HG03196 (cell line): ENCODE measurements at regions not wholly inside any gene's neighbourhood (a gene's known extent, or its start where the extent isn't known, plus 50 kb on each side); places are given as distances from the start of the nearest gene placed in this dataset.
"Not testable (repeated sequence)": the region's sequence is repeated elsewhere in the genome, so short reads cannot be mapped to it uniquely, and the experiment has no call there.

Experiments used
- ATAC-seq: cut with Tn5 transposase; IDR thresholded peaks from one replicate; pipeline ENCODE4 v1.9.1; 2021; ENCODE audit not compliant: unreplicated experiment

GRCh38 chr1:148432318-148432717 is 50.8 kb downstream of the PPIAL4G start:
- ATAC-seq, result not testable (repeated sequence)

- ATAC-seq, result not testable (repeated sequence)
Observed at GRCh38 chr1:148429856-148430255, 53.2 kb downstream of the PPIAL4G start.

DNA sequence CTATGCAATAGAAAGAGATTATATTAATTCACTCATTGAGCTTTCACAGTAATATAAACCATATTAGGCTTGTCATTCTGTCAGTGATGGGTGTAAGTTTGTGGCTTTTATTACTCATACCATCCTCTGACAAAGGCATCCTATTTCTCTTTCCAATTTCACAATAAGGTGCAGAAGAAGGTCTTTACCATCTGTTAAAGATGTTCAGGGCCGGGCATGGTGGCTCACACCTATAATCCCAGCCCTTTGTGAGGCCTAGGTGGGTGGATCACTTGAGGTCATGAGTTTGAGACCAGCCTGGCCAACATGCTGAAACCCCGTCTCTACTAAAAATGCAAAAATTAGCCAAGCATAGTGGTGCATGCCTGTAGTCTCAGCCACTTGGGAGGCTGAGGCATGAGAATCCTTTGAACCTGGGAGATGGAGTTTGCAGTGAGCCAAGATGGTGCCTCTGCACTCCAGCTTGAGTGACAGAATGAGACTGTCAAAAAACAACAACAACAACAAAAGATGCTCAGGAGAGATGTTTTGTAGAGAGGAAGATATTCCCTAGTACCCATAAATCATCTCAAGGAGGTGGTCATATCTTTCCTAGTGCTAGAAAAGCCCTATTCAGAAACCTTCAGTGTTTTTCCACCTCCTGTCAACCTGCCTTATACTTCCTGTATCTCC is 56.0 kb downstream of the PPIAL4G start:
- not testable (repeated sequence) for ATAC-seq

DNA sequence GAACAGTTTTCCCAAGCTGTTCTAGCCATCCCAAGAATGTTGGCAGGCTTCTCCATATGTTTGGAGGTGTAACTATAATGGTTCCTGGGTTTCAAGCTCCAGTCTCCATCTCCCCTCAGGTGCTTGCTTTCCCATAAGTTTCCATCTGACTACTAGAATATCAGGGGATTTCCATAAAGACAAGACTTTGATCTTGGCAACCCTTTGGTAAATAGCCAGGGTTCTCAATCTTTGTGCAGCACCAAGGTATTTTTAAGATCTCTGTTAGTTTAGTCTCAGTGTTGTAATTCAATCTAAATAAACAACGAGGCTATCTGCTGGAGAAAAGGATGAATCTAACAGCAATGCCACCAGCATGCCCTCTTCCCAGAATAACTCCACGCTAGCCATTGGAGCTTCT is 56.7 kb downstream of the PPIAL4G start:
- not testable (repeated sequence) for ATAC-seq

DNA sequence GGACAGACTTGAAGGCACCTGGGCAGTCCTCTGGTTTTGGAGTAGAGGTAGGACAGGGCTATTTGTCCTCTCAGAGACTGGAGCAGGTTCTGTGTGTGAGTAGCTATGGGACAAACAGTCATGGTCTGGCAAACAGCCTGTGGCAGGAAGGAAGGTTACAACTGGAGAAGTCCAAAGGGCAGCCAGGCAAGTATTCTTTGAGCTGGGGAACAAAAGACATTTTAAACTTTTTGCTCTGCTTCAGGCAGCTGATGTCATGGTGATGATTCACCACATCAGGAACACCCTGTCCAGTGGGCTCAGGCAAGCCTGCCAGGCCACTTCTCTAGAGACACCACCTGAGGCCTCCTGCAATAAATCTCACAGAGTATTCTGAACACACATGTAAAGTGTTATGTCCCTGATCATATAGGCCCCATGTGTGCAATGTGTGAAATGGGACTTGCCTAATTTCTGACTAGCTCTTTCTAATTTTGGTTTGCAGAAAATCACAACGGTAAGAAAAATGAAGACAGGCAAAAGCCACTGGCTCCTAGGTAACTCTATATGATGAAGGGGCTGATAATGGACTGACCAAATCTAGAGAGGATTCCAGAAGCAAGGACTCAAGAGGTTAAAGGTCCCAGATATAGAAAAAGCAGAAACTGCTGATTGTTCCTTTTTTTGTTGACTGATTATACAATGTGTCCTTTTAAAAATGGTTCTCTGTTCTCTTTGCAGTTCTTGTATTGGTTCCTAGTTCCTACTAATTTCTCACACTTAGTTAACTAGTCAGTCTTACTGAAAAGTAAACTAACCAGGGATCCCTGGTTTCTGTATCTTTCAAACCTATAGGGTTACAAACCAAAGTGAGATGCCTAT is 58.7 kb downstream of the PPIAL4G start:
- ATAC-seq, result not testable (repeated sequence)

DNA sequence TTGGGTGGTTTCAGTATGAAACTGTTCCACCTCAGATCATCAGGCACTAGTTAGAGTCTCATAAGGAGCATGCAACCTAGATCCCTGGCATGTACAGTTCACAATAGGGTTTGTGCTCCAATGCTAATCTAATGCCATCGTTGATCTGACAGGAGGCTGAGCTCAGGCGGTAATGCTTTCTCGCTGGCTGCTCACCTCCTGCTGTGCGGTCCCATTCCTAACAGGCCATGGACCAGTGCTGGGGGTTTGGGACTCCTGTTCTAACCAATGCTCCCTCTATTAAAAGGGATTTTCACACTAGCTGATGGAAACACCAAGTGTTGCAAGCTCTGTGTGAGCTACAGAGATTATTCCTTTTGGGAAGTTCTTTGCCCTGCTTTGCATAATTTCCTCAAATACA is 60.2 kb downstream of the PPIAL4G start:
- ATAC-seq, result not testable (repeated sequence)

DNA sequence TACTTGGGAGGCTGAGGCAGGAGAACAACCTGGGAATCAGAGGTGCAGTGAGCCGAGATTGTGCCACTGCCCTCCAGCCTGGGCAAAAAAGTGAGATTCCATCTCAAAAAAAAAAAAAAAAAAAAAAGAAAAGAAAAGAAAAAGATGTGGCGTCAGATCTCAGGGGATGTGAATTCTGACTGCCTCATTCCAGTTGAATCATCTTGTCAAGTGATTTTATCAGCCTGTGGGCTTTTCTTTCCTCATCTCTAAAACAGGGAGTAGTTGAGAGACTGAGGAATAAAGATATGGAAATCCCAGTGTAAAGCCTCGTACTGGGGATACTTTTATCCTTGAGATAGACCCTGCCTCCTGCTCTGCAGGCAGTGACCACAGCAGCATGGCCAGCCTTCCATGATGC is 65.9 kb downstream of the PPIAL4G start:
- not testable (repeated sequence) for ATAC-seq

DNA sequence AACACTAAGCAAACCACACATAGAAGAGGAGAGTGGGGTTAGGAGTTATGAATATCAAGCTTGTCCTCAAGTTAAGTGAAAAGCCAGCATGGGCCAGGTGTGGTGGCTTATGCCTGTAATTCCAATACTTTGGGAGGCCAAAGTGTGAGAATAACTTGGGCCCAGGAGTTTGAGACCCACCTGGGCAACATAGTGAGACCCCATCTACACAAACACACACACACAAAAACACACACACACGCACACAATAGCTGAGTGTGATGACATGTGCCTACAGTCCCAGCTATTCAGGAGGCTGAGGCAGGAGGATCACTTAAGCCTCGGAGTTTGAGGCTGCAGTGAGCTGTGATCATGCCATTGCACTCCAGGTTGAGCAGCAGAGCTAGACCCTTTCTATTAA is 69.7 kb downstream of the PPIAL4G start:
- not testable (repeated sequence) for ATAC-seq

GRCh38 chr1:148404786-148405568 is 78.1 kb downstream of the PPIAL4G start:
- ATAC-seq, result not testable (repeated sequence)

GRCh38 chr1:148403925-148404324 is 79.2 kb downstream of the PPIAL4G start:
- not testable (repeated sequence) for ATAC-seq

- ATAC-seq, result not testable (repeated sequence)
Observed at GRCh38 chr1:148403085-148403456, 80.0 kb downstream of the PPIAL4G start.

- peak; percentile 90 for ATAC-seq
Observed at GRCh38 chr1:148402152-148403084, 80.7 kb downstream of the PPIAL4G start.

DNA sequence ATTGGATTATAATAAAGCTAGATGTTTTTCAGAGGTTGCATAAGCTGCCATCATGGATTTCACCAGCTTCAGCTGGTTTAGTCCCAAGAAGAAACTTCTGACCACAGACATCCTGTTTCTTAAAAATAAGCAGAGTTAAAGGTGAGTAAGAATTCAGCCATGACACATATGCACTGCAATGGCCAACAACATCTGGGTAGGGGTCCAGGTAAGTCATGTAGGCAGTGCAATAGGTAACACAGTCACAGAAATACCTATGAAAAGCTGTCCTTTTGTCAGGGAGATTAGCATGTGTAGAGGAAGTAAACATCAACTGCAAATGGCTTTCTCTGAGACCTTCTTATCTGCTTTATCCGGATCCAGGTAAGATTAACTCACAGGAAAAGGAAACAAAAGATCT is 85.6 kb downstream of the PPIAL4G start:
- not testable (repeated sequence) for ATAC-seq

- ATAC-seq, result not testable (repeated sequence)
Observed at GRCh38 chr1:148392505-148392904, 90.6 kb downstream of the PPIAL4G start.

GRCh38 chr1:148391323-148391722 is 91.8 kb downstream of the PPIAL4G start:
- not testable (repeated sequence) for ATAC-seq

GRCh38 chr1:148389027-148389339 is 94.1 kb downstream of the PPIAL4G start:
- no peak for ATAC-seq

GRCh38 chr1:148388260-148389026 is 94.7 kb downstream of the PPIAL4G start:
- ATAC-seq, result peak; percentile 65

DNA sequence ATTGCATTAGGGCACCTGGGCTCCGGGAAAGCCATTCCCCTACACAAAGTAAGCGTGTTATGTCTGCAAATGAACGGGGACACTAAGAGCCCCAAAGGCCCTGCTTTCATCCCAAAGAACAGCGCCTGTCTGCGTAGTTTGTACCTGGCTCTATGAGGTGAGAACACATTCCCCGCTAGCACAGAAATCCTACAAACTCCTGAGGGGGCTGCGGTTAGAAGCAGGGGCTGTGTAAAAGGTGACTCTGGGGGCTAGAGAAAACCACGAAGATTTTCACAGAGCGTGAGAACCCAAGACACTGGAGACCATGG is 95.2 kb downstream of the PPIAL4G start:
- ATAC-seq, result not testable (repeated sequence)

GRCh38 chr1:148387122-148387948 is 95.8 kb downstream of the PPIAL4G start:
- ATAC-seq, result not testable (repeated sequence)
